ENCODE measurements at regions not wholly inside any gene's neighbourhood (a gene's known extent, or its start where the extent isn't known, plus 50 kb on each side); places are given as distances from the start of the nearest gene placed in this dataset.

GRCh38 chr9:121556082-121556481, 56.4 kb upstream of the GGTA1 start:
- TF ChIP-seq TP53 (CRISPR knock-in tag; conservative IDR thresholded peaks at IDR 0.05), result no peak
- TF ChIP-seq REST (IDR thresholded peaks at IDR 0.05; ENCODE audit: borderline replicate concordance in 1 of 2, low read depth in 1 of 2, low read length in 2 of 2), result no peak
- no peak for TF ChIP-seq PAWR (CRISPR knock-in tag; IDR thresholded peaks at IDR 0.05; ENCODE audit: borderline replicate concordance)
- TF ChIP-seq LCORL (IDR thresholded peaks at IDR 0.05), result no peak
- TF ChIP-seq LCORL (CRISPR knock-in tag; IDR thresholded peaks at IDR 0.05), result no peak
- TF ChIP-seq CAMTA2 (CRISPR knock-in tag; IDR thresholded peaks at IDR 0.05; ENCODE audit: borderline replicate concordance), result no peak
- no peak for TF ChIP-seq GABPA (IDR thresholded peaks at IDR 0.05; ENCODE audit: low read depth, low read length)
- TF ChIP-seq GABPA (CRISPR knock-in tag; IDR thresholded peaks at IDR 0.05; ENCODE audit: low read depth), result no peak
- TF ChIP-seq KLF12 (CRISPR knock-in tag; IDR thresholded peaks at IDR 0.05; ENCODE audit: borderline replicate concordance), result no peak
